HG03196 (cell line): ENCODE measurements at regions not wholly inside any gene's neighbourhood (a gene's known extent, or its start where the extent isn't known, plus 50 kb on each side); places are given as distances from the start of the nearest gene placed in this dataset.
"Not testable (repeated sequence)": the region's sequence is repeated elsewhere in the genome, so short reads cannot be mapped to it uniquely, and the experiment has no call there.

Experiments
- ATAC-seq: cut with Tn5 transposase; IDR thresholded peaks from one replicate; pipeline ENCODE4 v1.9.1; 2021; ENCODE audit not compliant: unreplicated experiment

DNA sequence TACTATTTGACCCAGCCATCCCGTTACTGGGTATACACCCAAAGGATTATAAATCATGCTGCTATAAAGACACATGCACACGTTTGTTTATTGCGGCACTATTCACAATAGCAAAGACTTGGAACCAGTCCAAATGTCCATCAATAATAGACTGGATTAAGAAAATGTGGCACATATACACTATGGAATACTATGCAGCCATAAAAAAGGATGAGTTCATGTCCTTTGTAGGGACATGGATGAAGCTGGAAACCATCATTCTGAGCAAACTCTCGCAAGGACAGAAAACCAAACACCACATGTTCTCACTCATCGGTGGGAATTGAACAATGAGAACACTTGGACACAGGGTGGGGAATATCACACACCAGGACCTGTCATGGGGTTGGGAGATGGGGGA lies 56.7 kb upstream of the SELENOP start:
- ATAC-seq = not testable (repeated sequence)

GRCh38 chr5:42864749-42865148 lies 53.1 kb upstream of the SELENOP start:
- ATAC-seq = not testable (repeated sequence)
